ENCODE measurements at regions not wholly inside any gene's neighbourhood (a gene's known extent, or its start where the extent isn't known, plus 50 kb on each side); places are given as distances from the start of the nearest gene placed in this dataset.
"Not testable (repeated sequence)": the region's sequence is repeated elsewhere in the genome, so short reads cannot be mapped to it uniquely, and the experiment has no call there.

- Histone ChIP-seq H3K36me3 (replicated peaks in 1 of 2; ENCODE audit: control insufficient read depth in 2 of 2, insufficient read depth in 2 of 2, low read length in 2 of 2) (no peaks in the 10 kb centered on the region), H2BK12ac (ENCODE audit: low read length) (no peak overlapping the region)
- DNase-seq (ENCODE audit: low spot score), result no peak
Observed at GRCh38 chr6:81026041-81026553, 726.4 kb downstream of the TENT5A start.

GRCh38 chr6:81023709-81024108 is 728.8 kb downstream of the TENT5A start:
- H2BK120ac ChIP-seq (ENCODE audit: low read depth, low read length), result no peak overlapping the region
- H3K9me3 ChIP-seq (replicated peaks in 1 of 2; ENCODE audit: control insufficient read depth in 2 of 2, insufficient read depth in 1 of 2, low read depth in 1 of 2, low read length in 2 of 2), result peaks cover 2 to 17% of the 10 kb centered on the region in 2 donors
- H2BK15ac ChIP-seq (ENCODE audit: low read length), result no peak overlapping the region
- no peak overlapping the region for H3K9ac ChIP-seq (ENCODE audit: low read depth, low read length, poor library complexity)
- no peak overlapping the region for H3K4me3 ChIP-seq (ENCODE audit: low read length in 2 of 2)
- H2AFZ ChIP-seq (ENCODE audit: low read length), result no peak overlapping the region
- no peak overlapping the region for H2BK5ac ChIP-seq (ENCODE audit: low read length)
- no peaks in the 10 kb centered on the region for H3K79me1 ChIP-seq (ENCODE audit: low read depth, low read length)
- H2BK12ac ChIP-seq (ENCODE audit: low read length), result no peak overlapping the region
- H3K14ac ChIP-seq (ENCODE audit: low read length), result no peak overlapping the region
- no peak overlapping the region for H4K8ac ChIP-seq (ENCODE audit: low read depth, low read length)
- H2AK5ac ChIP-seq (ENCODE audit: low read depth, low read length), result no peak overlapping the region
- H3K36me3 ChIP-seq (replicated peaks in 1 of 2; ENCODE audit: control insufficient read depth in 2 of 2, insufficient read depth in 2 of 2, low read length in 2 of 2), result no peaks in the 10 kb centered on the region
- no peaks in the 10 kb centered on the region for H3K27me3 ChIP-seq (ENCODE audit: control insufficient read depth in 3 of 3, insufficient read depth in 3 of 3, low read depth in 1 of 3, low read length in 3 of 3)
- H3K23ac ChIP-seq (ENCODE audit: low read depth, low read length, poor library complexity), result no peak overlapping the region
- H4K91ac ChIP-seq (ENCODE audit: low read depth, low read length, poor library complexity), result no peak overlapping the region
- WGBS, 2 donors (ENCODE audit: extremely low coverage in 2 of 2, insufficient read length in 2 of 2, insufficient replicate concordance in 1 of 2), result no CpG with 5 or more reads among the region's 1 CpG
- H3K18ac ChIP-seq (ENCODE audit: low read length), result no peak overlapping the region
- no peak overlapping the region for H3K27ac ChIP-seq (replicated peaks; ENCODE audit: low read length)
- no peaks in the 10 kb centered on the region for H3K4me1 ChIP-seq (ENCODE audit: control insufficient read depth in 2 of 2, insufficient read depth in 1 of 2, low read depth in 1 of 2, low read length in 2 of 2)
- H3K4ac ChIP-seq (ENCODE audit: low read length), result no peak overlapping the region
- DNase-seq (ENCODE audit: low spot score), result no peak
- H3K4me2 ChIP-seq (ENCODE audit: insufficient read depth, low read length, poor library complexity, severe bottlenecking), result no peak overlapping the region

More at GRCh38 chr6:81026041-81026553, 726.4 kb downstream of the TENT5A start:
- Histone ChIP-seq H3K4me1 (ENCODE audit: control insufficient read depth in 2 of 2, insufficient read depth in 1 of 2, low read depth in 1 of 2, low read length in 2 of 2) (no peaks in the 10 kb centered on the region), H3K4ac (ENCODE audit: low read length) (no peak overlapping the region), H2AK5ac (ENCODE audit: low read depth, low read length) (no peak overlapping the region), H3K4me2 (ENCODE audit: insufficient read depth, low read length, poor library complexity, severe bottlenecking) (no peak overlapping the region), H3K18ac (ENCODE audit: low read length) (no peak overlapping the region), H3K27me3 (ENCODE audit: control insufficient read depth in 3 of 3, insufficient read depth in 3 of 3, low read depth in 1 of 3, low read length in 3 of 3) (no peaks in the 10 kb centered on the region), H3K27ac (replicated peaks; ENCODE audit: low read length) (no peak overlapping the region), H4K91ac (ENCODE audit: low read depth, low read length, poor library complexity) (no peak overlapping the region), H2BK120ac (ENCODE audit: low read depth, low read length) (no peak overlapping the region), H3K9me3 (replicated peaks in 1 of 2; ENCODE audit: control insufficient read depth in 2 of 2, insufficient read depth in 1 of 2, low read depth in 1 of 2, low read length in 2 of 2) (peaks cover 1 to 17% of the 10 kb centered on the region in 2 donors), H3K79me1 (ENCODE audit: low read depth, low read length) (no peaks in the 10 kb centered on the region), H3K14ac (ENCODE audit: low read length) (no peak overlapping the region), H2BK15ac (ENCODE audit: low read length) (no peak overlapping the region), H4K8ac (ENCODE audit: low read depth, low read length) (no peak overlapping the region), H3K9ac (ENCODE audit: low read depth, low read length, poor library complexity) (no peak overlapping the region), H3K23ac (ENCODE audit: low read depth, low read length, poor library complexity) (no peak overlapping the region), H2AFZ (ENCODE audit: low read length) (no peak overlapping the region), H3K4me3 (ENCODE audit: low read length in 2 of 2) (no peak overlapping the region), H2BK5ac (ENCODE audit: low read length) (no peak overlapping the region)
- no CpG with 5 or more reads among the region's 2 CpGs for WGBS, 2 donors (ENCODE audit: extremely low coverage in 2 of 2, insufficient read length in 2 of 2, insufficient replicate concordance in 1 of 2)

- Histone ChIP-seq H3K9ac (ENCODE audit: low read depth, low read length, poor library complexity) (no peak overlapping the region), H3K27me3 (ENCODE audit: control insufficient read depth in 3 of 3, insufficient read depth in 3 of 3, low read depth in 1 of 3, low read length in 3 of 3) (no peaks in the 10 kb centered on the region), H2BK120ac (ENCODE audit: low read depth, low read length) (no peak overlapping the region), H4K8ac (ENCODE audit: low read depth, low read length) (no peak overlapping the region), H2BK12ac (ENCODE audit: low read length) (no peak overlapping the region), H3K79me1 (ENCODE audit: low read depth, low read length) (no peaks in the 10 kb centered on the region), H2BK15ac (ENCODE audit: low read length) (no peak overlapping the region), H3K4me1 (ENCODE audit: control insufficient read depth in 2 of 2, insufficient read depth in 1 of 2, low read depth in 1 of 2, low read length in 2 of 2) (no peaks in the 10 kb centered on the region), H3K27ac (replicated peaks; ENCODE audit: low read length) (no peak overlapping the region), H3K14ac (ENCODE audit: low read length) (no peak overlapping the region), H2BK5ac (ENCODE audit: low read length) (no peak overlapping the region), H2AFZ (ENCODE audit: low read length) (no peak overlapping the region), H3K4me3 (ENCODE audit: low read length in 2 of 2) (no peak overlapping the region), H3K4ac (ENCODE audit: low read length) (no peak overlapping the region), H3K36me3 (replicated peaks in 1 of 2; ENCODE audit: control insufficient read depth in 2 of 2, insufficient read depth in 2 of 2, low read length in 2 of 2) (no peaks in the 10 kb centered on the region), H3K9me3 (replicated peaks in 1 of 2; ENCODE audit: control insufficient read depth in 2 of 2, insufficient read depth in 1 of 2, low read depth in 1 of 2, low read length in 2 of 2) (peaks cover 2 to 17% of the 10 kb centered on the region in 2 donors), H4K91ac (ENCODE audit: low read depth, low read length, poor library complexity) (no peak overlapping the region), H3K18ac (ENCODE audit: low read length) (no peak overlapping the region), H2AK5ac (ENCODE audit: low read depth, low read length) (no peak overlapping the region), H3K23ac (ENCODE audit: low read depth, low read length, poor library complexity) (no peak overlapping the region), H3K4me2 (ENCODE audit: insufficient read depth, low read length, poor library complexity, severe bottlenecking) (no peak overlapping the region)
- peak; percentile 6 for DNase-seq (ENCODE audit: low spot score)
- no CpG with 5 or more reads among the region's 1 CpG for WGBS, 2 donors (ENCODE audit: extremely low coverage in 2 of 2, insufficient read length in 2 of 2, insufficient replicate concordance in 1 of 2)
Observed at GRCh38 chr6:81023007-81023582, 729.4 kb downstream of the TENT5A start.

- not testable (repeated sequence) for H3K79me1 ChIP-seq (ENCODE audit: low read depth, low read length); H2BK15ac ChIP-seq (ENCODE audit: low read length); H3K23ac ChIP-seq (ENCODE audit: low read depth, low read length, poor library complexity); H3K4me1 ChIP-seq (ENCODE audit: control insufficient read depth in 2 of 2, insufficient read depth in 1 of 2, low read depth in 1 of 2, low read length in 2 of 2); H3K4me3 ChIP-seq (ENCODE audit: low read length in 2 of 2); H2BK12ac ChIP-seq (ENCODE audit: low read length); H2BK120ac ChIP-seq (ENCODE audit: low read depth, low read length); H3K9me3 ChIP-seq (replicated peaks in 1 of 2; ENCODE audit: control insufficient read depth in 2 of 2, insufficient read depth in 1 of 2, low read depth in 1 of 2, low read length in 2 of 2); H4K8ac ChIP-seq (ENCODE audit: low read depth, low read length); H4K91ac ChIP-seq (ENCODE audit: low read depth, low read length, poor library complexity); H3K14ac ChIP-seq (ENCODE audit: low read length); H3K9ac ChIP-seq (ENCODE audit: low read depth, low read length, poor library complexity); H3K18ac ChIP-seq (ENCODE audit: low read length); H2BK5ac ChIP-seq (ENCODE audit: low read length); H3K4ac ChIP-seq (ENCODE audit: low read length); H3K27ac ChIP-seq (replicated peaks; ENCODE audit: low read length); H3K27me3 ChIP-seq (ENCODE audit: control insufficient read depth in 3 of 3, insufficient read depth in 3 of 3, low read depth in 1 of 3, low read length in 3 of 3); H3K4me2 ChIP-seq (ENCODE audit: insufficient read depth, low read length, poor library complexity, severe bottlenecking); H2AFZ ChIP-seq (ENCODE audit: low read length); DNase-seq (ENCODE audit: low spot score); H3K36me3 ChIP-seq (replicated peaks in 1 of 2; ENCODE audit: control insufficient read depth in 2 of 2, insufficient read depth in 2 of 2, low read length in 2 of 2); H2AK5ac ChIP-seq (ENCODE audit: low read depth, low read length)
- no CpG with 5 or more reads among the region's 6 CpGs for WGBS, 2 donors (ENCODE audit: extremely low coverage in 2 of 2, insufficient read length in 2 of 2, insufficient replicate concordance in 1 of 2)
Observed at GRCh38 chr6:81017586-81017985, 734.9 kb downstream of the TENT5A start.

All from neuronal stem cell (in vitro differentiated cells).